ENCODE measurements at regions not wholly inside any gene's neighbourhood (a gene's known extent, or its start where the extent isn't known, plus 50 kb on each side); places are given as distances from the start of the nearest gene placed in this dataset.
"Not testable (repeated sequence)": the region's sequence is repeated elsewhere in the genome, so short reads cannot be mapped to it uniquely, and the experiment has no call there.

DNA sequence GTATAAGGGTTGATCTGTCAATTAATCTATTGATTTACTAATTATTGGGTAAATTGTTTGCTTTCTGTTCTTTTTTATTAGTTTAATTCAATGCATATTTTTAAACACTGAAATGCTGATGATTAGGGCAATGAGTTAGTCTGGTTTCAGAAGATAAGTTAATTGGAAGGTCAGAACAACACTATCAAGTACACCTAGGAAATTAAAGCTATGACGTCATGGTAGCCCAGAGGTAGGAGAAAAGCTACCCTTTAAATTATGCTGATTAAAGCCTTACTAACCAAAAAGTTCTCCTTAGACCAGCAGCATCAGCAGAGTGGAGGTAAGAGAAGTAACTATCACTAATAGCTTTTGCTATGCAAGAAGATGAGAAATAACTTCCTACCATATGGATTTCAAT is 770.4 kb upstream of the ARPP21 start:
- DNase-seq (ENCODE audit: low read depth in 2 of 2), result no peak

DNA sequence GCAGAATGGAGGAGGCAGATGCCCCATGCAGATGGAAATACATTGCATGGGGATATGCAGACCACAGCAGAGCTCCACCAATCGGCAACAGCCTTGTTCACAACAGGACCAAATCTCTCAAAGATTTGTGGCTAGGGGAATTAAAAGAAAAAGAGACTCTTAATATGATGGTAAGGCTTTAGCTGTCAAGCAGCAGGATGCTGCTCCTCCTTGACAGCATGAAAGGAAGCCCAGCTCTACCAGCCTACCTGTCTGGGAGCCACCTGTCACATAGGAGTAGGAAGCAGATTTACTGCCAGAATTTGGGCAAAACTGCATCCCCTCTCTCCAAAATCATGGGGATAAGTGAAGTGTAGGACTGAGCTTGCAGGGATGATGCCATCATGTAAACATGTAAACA is 769.6 kb upstream of the ARPP21 start:
- DNase-seq (ENCODE audit: low read depth in 2 of 2), result no peak

DNA sequence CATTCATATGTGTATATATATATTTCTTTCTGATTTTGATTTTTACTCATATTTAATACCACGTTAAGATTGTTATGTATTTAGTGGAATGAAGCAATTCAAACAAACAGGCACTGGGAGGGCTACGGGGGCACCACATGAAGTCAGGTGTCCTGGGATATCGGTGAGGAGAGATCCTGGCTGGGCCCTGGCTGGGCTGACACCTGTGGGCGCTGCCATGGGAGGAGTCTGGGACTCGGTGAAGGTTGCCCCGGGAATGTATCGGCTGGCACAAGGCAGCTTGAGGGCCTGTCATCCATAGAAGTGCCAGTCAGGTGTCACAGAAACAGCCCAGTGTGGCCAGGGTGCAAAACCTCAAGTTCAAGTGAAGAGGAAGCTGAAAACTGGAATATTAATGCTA is 766.9 kb upstream of the ARPP21 start:
- no peak for DNase-seq (ENCODE audit: low read depth in 2 of 2)

DNA sequence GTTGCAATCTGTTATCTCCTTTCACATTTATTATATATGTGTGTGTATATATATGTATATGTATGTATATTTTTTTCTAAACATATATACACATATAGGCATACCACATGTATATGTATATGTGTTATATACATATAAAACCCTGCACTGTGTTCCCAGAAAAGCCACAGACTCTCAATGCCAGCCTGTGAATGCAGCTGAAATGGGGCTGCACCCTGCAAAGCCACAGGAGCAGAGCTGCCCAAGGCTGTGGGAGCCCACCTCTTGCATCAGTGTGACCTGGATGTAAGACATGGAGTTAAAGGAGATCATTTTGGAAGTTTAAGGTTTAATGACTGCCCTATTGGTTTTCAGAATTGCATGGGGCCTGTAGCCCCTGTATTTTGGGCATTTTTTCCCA is 762.3 kb upstream of the ARPP21 start:
- no peak for DNase-seq (ENCODE audit: low read depth in 2 of 2)

DNA sequence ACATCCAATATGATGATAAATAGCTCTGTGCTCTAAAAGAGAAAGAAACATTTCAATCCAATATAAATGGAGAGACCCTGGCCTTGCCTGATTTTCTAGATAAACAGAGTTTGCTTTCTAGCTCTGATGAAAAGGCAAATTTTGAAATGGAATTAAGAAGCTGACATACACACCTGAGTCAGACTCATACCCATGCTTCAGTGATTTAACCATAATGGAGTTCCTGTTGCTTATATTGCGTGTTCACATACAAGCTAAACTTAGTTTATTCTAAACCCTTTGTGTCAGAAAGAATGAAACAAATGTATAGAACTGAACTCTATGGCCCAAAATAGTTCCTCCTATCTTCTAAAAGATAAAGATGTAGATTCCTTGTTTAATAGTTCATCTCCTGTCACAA is 760.8 kb upstream of the ARPP21 start:
- no peak for DNase-seq (ENCODE audit: low read depth in 2 of 2)

DNA sequence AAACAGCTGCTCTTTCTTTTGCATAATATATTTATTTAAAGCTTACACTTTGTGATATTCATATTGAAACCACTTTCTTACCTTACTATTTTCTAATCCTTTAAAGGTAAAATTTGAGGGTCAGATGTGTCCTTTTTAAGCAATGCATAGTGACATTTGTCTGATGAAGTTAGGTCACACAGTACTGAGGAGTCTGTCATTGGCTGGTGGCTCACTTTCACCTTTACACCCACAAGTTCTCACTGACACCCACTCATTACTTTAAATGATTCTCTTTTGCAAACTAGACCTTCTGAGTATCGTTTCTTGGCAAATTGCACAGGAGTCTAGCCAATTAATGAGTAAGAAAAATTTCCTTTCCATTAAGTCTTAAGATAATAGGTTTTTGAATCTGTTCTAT is 758.3 kb upstream of the ARPP21 start:
- no peak for DNase-seq (ENCODE audit: low read depth in 2 of 2)

DNA sequence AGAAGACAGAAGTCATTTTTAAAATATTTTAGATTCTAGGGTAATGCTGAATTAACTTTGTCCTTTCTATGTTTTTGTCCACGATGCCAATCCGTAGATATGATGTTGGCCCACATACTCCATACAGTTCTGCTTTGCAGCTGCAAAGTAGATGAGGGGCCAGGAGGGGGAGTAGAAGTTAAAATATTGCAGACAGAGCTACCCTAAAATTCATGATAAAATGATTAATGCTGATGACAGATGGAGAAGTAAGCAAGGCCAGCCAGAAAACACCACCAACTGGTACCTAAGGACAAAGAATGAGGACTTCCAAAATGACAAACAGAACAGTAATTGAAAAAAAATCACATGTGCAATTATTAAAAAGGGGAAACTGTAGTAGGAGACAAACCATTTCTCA is 756.6 kb upstream of the ARPP21 start:
- DNase-seq (ENCODE audit: low read depth in 2 of 2), result no peak

DNA sequence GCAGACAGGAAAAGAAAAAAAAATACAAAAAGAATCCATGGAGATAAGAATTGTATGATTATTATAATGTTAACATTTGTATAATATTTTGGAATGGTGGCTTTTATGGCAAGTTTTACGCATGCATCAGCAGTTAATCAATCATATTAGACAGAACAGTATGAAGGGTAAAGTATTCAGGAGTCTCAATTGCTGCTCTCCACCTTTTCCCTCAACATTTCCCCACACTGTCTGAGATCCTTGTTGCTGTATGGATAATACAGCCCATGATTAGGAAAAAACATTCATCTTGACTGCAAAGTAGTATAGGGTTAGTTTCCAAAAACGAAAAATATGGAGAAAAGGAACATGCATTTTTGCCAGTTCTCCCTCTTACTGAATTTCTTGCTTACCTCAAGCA is 755.3 kb upstream of the ARPP21 start:
- DNase-seq (ENCODE audit: low read depth in 2 of 2), result no peak

DNA sequence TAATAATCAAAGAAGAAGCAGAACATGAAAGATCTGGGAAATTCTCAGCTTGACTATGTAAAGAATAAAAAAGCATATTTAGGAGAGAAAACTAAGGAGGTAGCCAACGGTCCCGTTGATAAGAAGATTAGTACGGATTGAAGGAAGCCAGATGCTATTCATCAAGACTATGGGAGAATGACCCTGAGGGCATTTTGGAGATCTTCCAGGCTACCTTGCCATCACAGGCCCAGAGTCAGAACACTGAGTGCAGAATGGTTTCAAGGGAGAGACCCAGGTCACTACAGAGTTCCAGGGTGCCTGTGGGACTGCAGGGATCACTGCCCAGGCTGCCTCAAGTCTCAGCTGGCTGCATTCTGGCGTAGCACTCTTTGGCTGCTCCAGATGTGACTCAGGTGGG is 752.9 kb upstream of the ARPP21 start:
- DNase-seq (ENCODE audit: low read depth in 2 of 2), result no peak

DNA sequence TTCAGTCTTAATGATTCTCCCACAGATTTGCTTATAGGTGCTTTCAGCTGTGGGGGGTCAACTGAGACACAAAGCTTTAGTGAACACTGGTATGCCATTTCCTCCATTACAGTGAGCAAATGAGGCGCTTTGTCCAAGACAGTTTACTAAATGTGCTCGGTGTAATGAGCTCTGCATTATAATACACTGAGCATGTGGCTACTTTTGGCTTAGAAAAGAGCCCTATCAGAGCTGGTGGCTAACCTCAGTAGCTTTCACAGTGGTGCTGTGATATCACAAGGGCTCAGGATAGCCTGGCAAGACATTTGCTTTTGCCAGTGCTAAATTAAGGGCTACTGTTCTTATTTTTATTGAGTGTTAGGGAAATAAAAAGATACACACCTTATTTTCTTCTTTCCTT is 749.7 kb upstream of the ARPP21 start:
- no peak for DNase-seq (ENCODE audit: low read depth in 2 of 2)

DNA sequence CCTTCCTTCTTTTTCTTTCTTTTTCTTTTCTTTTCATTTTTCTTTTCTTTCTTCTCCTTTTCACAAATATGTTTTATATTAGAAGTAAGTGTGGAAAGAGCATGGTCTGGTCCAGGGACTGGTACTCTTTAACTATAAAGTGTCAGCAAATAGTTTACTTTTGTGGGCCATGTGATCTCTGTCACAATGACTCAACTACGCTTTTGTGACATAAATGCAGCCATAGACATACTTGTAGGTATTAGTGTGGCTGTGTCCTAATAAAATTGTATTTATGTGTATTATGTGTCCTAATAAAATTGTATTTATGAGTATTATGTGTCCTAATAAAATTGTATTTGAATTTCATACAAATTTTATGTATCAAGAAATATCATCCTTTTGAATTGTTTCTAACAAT is 749.1 kb upstream of the ARPP21 start:
- DNase-seq (ENCODE audit: low read depth in 2 of 2), result no peak

DNA sequence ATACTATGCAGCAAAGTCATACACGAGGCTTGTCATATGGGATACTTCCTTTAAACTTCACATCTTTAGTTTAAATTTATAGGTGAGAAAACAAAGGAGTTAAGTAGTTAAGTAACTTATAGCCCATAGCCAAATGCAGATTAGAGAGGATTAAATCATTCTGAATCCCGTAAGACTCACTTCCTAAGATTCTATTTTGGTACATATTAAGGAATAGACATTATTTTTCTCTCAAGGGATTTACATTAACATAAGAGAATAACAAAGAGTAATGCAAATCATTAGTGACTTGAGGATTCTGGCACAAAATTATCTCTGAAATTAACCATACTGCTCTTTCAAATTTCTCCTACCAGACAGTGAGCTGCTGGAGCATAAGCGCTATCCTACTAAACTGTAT is 747.4 kb upstream of the ARPP21 start:
- no peak for DNase-seq (ENCODE audit: low read depth in 2 of 2)

DNA sequence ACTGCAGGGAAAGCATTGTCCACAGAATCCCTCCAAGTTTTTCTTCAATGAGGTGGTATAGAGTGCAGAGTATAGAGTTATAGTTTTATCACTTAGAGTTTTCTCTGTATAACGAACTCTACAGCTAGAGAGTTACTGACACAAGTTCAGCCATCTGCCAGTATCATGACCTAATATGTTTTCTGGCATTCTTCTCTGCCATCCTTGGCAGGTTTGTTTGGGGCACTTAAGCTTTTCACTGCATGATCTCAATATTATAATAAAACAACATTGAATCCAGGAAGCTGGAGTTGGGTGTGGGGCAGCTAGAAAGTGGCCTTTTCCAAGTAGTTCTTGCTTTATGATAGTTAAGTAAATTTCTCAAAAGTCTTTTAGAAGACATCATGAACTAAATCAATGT is 743.5 kb upstream of the ARPP21 start:
- no peak for DNase-seq (ENCODE audit: low read depth in 2 of 2)

DNA sequence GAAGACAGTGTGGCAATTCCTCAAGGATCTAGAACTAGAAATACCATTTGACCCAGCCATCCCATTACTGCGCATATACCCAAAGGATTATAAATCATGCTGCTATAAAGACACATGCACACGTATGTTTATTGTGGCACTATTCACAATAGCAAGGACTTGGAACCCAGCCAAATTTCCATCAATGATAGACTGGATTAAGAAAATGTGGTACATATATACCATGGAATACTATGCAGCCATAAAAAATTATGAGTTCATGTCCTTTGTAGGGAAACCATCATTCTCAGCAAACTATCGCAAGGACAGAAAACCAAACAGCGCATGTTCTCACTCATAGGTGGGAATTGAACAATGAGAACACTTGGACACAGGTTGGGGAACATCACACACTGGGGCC is 729.6 kb upstream of the ARPP21 start:
- not testable (repeated sequence) for DNase-seq (ENCODE audit: low read depth in 2 of 2)

DNA sequence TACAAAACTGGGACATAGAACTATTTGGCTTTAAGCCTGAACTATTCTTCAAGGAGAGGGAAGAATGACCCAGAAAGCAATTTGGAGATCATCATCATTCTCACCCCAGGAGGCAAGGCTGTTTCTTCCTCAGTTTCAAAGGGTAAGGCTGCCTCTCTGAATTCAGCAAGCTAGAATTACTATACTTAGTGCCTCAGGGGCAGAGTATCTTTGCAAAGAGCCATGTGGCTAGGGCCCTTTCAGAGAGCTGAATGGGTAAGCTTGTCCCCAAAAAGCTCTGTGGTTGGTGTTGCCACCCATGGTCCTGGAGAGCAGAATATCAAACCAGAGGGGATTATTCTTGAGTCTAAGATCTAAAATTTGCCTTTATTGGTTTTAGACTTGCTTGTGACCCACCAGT is 720.3 kb upstream of the ARPP21 start:
- no peak for DNase-seq (ENCODE audit: low read depth in 2 of 2)

DNA sequence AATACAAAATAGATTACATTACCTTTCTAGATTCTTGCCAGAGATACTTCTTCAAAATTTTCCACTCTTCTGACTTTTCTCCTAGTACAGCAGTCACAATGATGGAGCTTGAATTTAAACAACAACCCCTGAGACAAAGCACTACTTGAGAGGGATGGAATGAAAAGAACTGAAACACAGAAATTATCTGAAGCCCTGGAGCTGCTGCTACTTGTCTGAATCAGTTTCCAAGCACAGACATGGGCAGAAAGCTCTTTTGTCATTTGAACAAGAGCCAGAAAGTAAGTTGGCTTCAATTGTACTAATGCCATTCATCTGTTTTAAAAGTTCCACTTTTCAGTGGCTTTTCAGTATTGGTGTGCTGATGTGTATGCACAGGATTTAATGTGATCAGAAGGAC is 718.5 kb upstream of the ARPP21 start:
- no peak for DNase-seq (ENCODE audit: low read depth in 2 of 2)

DNA sequence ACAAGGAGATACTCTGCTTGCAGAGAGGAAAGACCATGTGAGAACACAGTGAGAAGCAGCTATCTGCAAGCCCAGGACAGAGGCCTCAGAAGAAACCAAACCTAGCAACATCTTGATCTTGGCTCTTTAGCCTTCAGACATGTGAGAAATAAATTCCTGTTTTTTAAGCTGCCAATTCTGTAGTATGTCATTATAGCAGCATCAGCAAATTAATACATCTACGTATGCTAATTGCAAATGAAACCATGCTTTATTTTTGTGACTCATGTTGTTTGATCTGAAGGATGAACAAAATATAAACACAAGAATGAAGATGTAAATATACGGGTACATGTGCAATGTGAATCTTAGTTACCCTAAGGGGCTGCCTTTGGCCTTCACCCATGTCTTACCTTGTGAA is 714.4 kb upstream of the ARPP21 start:
- DNase-seq (ENCODE audit: low read depth in 2 of 2), result no peak

DNA sequence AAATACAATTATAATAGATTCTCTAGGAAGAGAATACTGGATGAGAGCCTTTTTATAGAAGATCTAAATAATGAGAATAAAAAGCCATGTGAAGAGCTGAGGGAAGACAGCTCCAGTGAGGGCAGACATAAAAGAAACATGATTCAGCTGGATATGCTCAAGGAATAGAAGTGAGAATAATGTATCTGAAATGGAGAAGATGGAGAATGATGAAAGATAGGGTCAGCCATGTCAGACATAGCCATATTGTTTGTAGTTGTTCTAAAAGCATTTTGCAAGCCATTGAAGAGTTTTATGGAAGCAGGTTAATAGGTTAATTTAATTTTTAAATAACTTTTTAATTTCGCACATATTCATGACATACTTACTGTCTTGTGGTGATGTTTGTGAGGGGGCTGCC is 713.5 kb upstream of the ARPP21 start:
- DNase-seq (ENCODE audit: low read depth in 2 of 2), result no peak

DNA sequence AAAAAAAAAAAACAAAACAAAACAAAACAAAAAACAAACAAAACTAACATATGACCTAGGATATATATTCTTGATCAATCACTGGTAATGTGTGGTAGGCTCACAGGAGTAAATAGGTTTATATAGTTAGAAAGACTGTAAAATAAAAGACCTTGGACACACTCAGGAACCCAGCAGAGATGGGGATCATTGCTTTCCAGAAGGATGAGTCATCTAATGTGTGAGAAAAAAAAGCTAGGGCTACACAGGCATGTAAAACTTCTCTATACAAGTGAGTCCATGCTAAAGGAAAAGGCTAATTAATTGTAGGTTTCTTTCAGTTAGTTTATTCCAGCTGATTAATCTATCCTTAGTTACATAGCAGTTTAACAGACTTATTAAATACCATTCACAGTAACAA is 710.3 kb upstream of the ARPP21 start:
- DNase-seq (ENCODE audit: low read depth in 2 of 2), result no peak

DNA sequence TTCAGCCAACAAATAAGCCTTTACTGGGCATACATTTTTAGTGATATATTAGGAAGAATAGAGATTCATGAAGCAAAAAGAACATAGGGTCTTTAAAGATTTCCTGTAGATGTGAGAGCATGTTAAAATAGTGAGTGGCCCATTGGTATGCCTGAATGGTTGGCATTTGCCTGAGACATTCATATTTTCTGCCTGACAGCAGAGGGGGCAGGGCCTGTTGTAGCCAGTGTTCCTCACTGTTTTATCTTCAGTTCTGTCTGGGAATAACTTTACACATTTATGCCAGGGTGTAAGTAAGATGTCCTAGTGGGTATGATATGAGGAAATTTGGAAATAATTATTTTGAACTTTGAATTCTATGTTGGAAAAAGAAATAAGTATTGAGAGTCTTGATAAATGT is 704.7 kb upstream of the ARPP21 start:
- no peak for DNase-seq (ENCODE audit: low read depth in 2 of 2)

DNA sequence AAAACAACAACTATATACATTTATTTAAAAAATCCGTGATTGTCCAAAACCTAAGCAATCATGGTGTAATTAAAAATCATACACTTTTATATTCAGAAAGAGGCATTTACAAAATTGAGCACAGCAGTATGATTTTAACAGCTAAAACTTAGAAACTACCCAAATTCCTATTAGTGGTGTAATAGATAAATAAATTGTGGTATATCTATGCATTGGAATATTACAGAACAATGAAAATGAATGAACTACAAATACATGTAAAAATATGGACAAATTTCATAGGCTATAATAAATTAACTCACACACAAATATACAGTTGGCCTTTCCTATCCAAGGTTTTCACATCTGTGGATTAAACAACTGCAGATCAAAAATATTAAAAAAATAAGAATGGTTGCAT is 700.5 kb upstream of the ARPP21 start:
- no peak for DNase-seq (ENCODE audit: low read depth in 2 of 2)

DNA sequence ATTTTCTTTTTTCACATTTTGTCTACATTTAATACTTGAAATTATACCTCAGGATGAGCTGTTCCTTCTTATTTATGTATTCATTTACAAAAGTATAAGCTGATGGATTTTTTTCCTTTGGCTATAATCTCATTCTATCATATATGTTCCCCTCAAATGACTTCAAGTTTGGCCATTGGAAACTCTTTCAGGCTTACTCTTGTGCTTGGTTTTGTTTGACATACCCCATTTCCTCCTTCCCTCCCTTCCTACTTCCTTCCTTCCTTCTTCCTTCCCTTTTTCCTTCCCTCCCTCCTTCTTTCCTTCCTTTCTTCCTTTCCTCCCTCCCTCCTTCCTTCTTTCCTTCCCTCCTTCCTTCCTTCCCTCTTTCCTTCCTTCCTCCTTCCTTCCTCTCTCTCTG is 697.1 kb upstream of the ARPP21 start:
- no peak for DNase-seq (ENCODE audit: low read depth in 2 of 2)

DNA sequence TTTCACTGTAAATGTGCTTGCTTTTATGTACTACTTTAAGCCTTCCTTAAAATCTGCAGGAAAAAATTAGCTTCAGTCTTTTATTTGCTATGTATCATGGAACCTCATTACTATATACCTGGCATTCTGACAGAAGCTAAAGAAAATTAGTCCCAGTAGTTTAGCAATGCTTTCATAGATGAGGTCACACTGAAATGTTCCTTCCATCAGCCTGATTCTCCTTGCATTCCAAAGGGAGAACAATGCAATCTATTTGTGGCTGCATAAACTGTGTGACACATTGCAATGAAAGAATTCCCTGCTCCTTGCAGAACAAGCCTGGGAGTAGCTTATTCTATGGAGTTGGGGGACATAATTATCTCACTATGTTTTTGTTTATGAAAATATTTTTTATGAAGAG is 691.5 kb upstream of the ARPP21 start:
- no peak for DNase-seq (ENCODE audit: low read depth in 2 of 2)

DNA sequence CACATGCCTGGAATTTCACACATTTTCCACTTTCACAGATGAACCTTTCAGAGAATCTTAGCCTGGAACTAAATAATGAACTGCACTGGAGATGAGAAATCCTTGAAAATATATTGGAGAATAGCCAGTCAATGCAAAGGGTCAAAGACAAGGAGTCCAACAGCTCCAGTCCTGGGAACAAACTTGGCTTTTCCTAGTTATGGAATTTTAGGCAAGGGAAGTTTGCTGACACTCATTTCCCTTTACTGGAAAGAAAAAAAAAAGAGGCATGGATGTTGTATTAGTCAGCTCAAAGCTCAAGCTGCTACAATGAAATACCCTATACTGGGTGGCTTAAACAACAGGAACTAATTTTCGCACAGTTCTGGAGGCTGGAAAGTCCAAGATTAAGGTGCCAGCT is 690.8 kb upstream of the ARPP21 start:
- no peak for DNase-seq (ENCODE audit: low read depth in 2 of 2)

DNA sequence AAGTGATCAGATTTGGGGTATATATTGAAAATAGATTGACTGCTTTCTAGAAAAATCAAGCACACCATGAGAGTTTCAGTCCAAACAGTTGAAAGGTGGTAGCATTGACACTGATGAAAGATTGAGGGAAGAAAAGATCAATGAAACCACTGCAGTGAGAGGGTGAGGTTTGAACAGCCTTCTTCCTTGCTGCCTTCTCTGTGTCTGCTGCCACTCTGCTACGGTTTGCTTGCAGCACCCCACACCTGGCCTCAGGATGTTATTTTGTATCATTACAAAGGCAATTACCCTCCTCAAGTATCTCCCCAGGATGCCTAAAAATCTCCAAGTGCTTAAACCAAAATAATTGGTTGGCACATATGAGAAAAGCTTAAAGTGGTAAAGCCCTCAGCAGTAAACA is 683.6 kb upstream of the ARPP21 start:
- DNase-seq (ENCODE audit: low read depth in 2 of 2), result no peak

All from stimulated activated CD8-positive, alpha-beta memory T cell treated with anti-CD3 and anti-CD28 coated beads, Interleukin-15, amount 100 ng/mL, for 48 hours (primary cell).